Neural crest cell (in vitro differentiated cells): ENCODE measurements at regions not wholly inside any gene's neighbourhood (a gene's known extent, or its start where the extent isn't known, plus 50 kb on each side); places are given as distances from the start of the nearest gene placed in this dataset.

Experiments used
- DNase-seq: peaks from one replicate; pipeline ENCODE4 v3.0.0; 2021; ENCODE audit warnings: low read depth, mixed read lengths, low spot score
- H3K27ac Mint-ChIP-seq: one replicate; pipeline ENCODE4 v1.8.0; 2021; ENCODE audit warnings: mild to moderate bottlenecking, mixed read lengths; ENCODE audit not compliant: unreplicated experiment
- H3K27me3 Mint-ChIP-seq: 2 replicates; pipeline ENCODE4 v1.8.0; 2021; ENCODE audit warnings: low read depth, mild to moderate bottlenecking, mixed read lengths
- H3K36me3 Mint-ChIP-seq: 2 replicates; pipeline ENCODE4 v1.8.0; 2021; ENCODE audit warnings: low read depth, mild to moderate bottlenecking, mixed read lengths
- H3K4me1 Mint-ChIP-seq: 2 replicates; pipeline ENCODE4 v1.8.0; 2021; ENCODE audit warnings: mixed read lengths
- H3K4me3 Mint-ChIP-seq: one replicate; pipeline ENCODE4 v1.8.0; 2021; ENCODE audit warnings: mild to moderate bottlenecking, mixed read lengths
- H3K9me3 Mint-ChIP-seq: 2 replicates; pipeline ENCODE4 v1.8.0; 2021; ENCODE audit warnings: mixed read lengths
- TF ChIP-seq, protein P1 (sequence below): fragments of 200-600 bp; sonication (generic); conservative IDR thresholded peaks from 2 replicates; pipeline ENCODE4 v1.5.0; 2021; ENCODE audit warnings: antibody characterized with exemption, mild to moderate bottlenecking

DNA sequence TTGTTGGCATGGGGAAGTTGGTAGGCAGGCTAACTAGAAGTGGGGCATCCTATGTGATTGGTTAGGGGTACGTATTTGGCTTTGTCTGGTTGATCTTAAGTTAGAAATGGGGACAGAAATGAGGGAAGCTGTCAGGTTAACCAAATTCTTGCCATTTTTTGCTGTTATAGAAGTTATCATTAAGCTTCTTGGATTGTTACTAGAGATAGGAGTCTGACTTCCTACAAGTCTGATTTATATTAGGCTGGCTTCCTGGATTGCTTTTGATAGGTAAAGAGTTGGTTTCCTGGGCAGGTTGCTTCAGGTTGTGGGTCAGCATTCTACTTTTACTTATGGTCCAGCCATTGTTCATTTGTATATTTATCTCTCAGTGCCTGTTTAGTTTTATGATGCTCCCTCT is 216.9 kb downstream of the TLE4 start:
- peaks cover 9% of the 10 kb centered on the region for H3K9me3 Mint-ChIP-seq
- TF ChIP-seq, protein P1, sequence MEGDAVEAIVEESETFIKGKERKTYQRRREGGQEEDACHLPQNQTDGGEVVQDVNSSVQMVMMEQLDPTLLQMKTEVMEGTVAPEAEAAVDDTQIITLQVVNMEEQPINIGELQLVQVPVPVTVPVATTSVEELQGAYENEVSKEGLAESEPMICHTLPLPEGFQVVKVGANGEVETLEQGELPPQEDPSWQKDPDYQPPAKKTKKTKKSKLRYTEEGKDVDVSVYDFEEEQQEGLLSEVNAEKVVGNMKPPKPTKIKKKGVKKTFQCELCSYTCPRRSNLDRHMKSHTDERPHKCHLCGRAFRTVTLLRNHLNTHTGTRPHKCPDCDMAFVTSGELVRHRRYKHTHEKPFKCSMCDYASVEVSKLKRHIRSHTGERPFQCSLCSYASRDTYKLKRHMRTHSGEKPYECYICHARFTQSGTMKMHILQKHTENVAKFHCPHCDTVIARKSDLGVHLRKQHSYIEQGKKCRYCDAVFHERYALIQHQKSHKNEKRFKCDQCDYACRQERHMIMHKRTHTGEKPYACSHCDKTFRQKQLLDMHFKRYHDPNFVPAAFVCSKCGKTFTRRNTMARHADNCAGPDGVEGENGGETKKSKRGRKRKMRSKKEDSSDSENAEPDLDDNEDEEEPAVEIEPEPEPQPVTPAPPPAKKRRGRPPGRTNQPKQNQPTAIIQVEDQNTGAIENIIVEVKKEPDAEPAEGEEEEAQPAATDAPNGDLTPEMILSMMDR, result no peak
- no peak for DNase-seq
- H3K27ac Mint-ChIP-seq, result no peak overlapping the region
- H3K27me3 Mint-ChIP-seq, result no peaks in the 10 kb centered on the region
- H3K4me1 Mint-ChIP-seq, result no peaks in the 10 kb centered on the region
- H3K36me3 Mint-ChIP-seq, result no peaks in the 10 kb centered on the region
- no peak overlapping the region for H3K4me3 Mint-ChIP-seq

DNA sequence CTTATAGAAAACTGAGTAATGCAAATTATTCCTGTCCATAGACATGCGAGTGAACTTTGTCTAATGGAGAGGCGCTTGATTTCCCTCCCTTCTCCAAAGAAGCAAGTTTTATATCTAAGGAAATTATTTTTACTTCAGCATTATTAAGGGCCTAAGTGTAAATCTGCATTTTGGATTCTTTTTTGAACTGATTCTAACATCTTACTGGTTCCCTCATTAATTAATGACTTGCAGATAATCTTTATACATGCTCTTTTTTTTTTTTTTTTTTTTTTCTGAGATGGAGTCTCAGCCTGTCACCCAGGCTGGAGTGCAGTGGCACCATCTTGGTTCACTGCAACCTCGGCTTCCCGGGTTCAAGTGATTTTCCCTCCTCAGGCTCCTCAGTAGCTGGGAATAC is 209.5 kb downstream of the TLE4 start:
- Mint-ChIP-seq H3K27me3 (no peaks in the 10 kb centered on the region), H3K4me3 (no peak overlapping the region)
- no peak for DNase-seq

GRCh38 chr9:79780559-79780958 is 208.8 kb downstream of the TLE4 start:
- Mint-ChIP-seq H3K4me3 (no peak overlapping the region), H3K27ac (no peak overlapping the region), H3K9me3 (peaks cover 7% of the 10 kb centered on the region), H3K36me3 (no peaks in the 10 kb centered on the region), H3K4me1 (peaks cover 6% of the 10 kb centered on the region), H3K27me3 (no peaks in the 10 kb centered on the region)
- no peak for DNase-seq
- TF ChIP-seq, protein P1, result no peak

More for the DNA sequence above, 209.5 kb downstream of the TLE4 start:
- H3K9me3 Mint-ChIP-seq, result peaks cover 7% of the 10 kb centered on the region
- TF ChIP-seq, protein P1, result no peak
- H3K27ac Mint-ChIP-seq, result no peak overlapping the region
- H3K4me1 Mint-ChIP-seq, result peaks cover 1% of the 10 kb centered on the region
- H3K36me3 Mint-ChIP-seq, result no peaks in the 10 kb centered on the region

- DNase-seq, result no peak
- H3K4me3 Mint-ChIP-seq, result no peak overlapping the region
Observed at GRCh38 chr9:79779901-79780300, 208.1 kb downstream of the TLE4 start.

DNA sequence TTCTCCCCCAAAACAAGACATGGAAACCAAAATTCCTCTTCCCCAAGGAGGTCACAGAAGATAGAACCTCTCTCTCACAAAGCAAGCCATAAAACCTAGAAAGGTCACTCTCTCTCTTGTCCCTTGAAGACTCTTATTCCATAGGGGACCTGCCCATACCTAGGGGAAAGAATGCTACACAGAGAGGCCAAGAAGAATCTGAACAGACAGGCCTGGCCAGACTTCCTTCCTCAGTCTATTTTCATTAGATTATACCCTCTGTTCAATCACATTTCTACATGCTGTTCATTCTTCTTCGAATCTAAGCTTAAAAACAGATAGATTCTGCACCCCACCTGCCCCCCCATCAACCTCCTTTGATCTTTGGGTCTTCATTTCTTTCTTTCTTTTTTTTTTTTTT is 206.8 kb downstream of the TLE4 start:
- Mint-ChIP-seq H3K27ac (no peak overlapping the region), H3K4me3 (no peak overlapping the region), H3K9me3 (peaks cover 7% of the 10 kb centered on the region), H3K27me3 (no peaks in the 10 kb centered on the region), H3K4me1 (peaks cover 7% of the 10 kb centered on the region), H3K36me3 (no peaks in the 10 kb centered on the region)
- no peak for DNase-seq
- TF ChIP-seq, protein P1, result no peak

More at GRCh38 chr9:79779901-79780300, 208.1 kb downstream of the TLE4 start:
- H3K9me3 Mint-ChIP-seq, result peaks cover 7% of the 10 kb centered on the region
- TF ChIP-seq, protein P1, result no peak
- no peaks in the 10 kb centered on the region for H3K27me3 Mint-ChIP-seq
- H3K36me3 Mint-ChIP-seq, result no peaks in the 10 kb centered on the region
- peaks cover 7% of the 10 kb centered on the region for H3K4me1 Mint-ChIP-seq
- H3K27ac Mint-ChIP-seq, result no peak overlapping the region

- Mint-ChIP-seq H3K9me3 (peaks cover 2% of the 10 kb centered on the region), H3K4me3 (no peak overlapping the region), H3K36me3 (no peaks in the 10 kb centered on the region), H3K27ac (no peak overlapping the region), H3K4me1 (peaks cover 7% of the 10 kb centered on the region), H3K27me3 (no peaks in the 10 kb centered on the region)
- DNase-seq, result no peak
- TF ChIP-seq, protein P1, result no peak
Observed at GRCh38 chr9:79776581-79776980, 204.8 kb downstream of the TLE4 start.
